Neural progenitor cell (in vitro differentiated cells): ENCODE measurements at regions not wholly inside any gene's neighbourhood (a gene's known extent, or its start where the extent isn't known, plus 50 kb on each side); places are given as distances from the start of the nearest gene placed in this dataset.
A peak's percentile ranks its signal among the peaks of the same experiment; 100 is the strongest.

Experiments
- CTCF ChIP-seq: fragments of 200-600 bp; sonication (generic); IDR thresholded peaks from 2 replicates; pipeline ENCODE4 v1.5.1; 2017; ENCODE audit warnings: antibody characterized with exemption, mild to moderate bottlenecking
- EZH2 ChIP-seq: fragments of 200-600 bp; sonication (generic); IDR thresholded peaks from 2 replicates; pipeline ENCODE4 v1.6.1; 2017; ENCODE audit warnings: antibody characterized with exemption, mild to moderate bottlenecking, moderate library complexity
- EZH2phosphoT487 ChIP-seq: fragments of 200-600 bp; sonication (generic); IDR thresholded peaks from 2 replicates; pipeline ENCODE4 v1.6.1; 2017; ENCODE audit warnings: antibody characterized with exemption

GRCh38 chr17:6910987-6911603 is 79.6 kb upstream of the TEKT1 start:
- TF ChIP-seq CTCF (peak; percentile 87), EZH2 (no peak), EZH2phosphoT487 (no peak)
